Vagina (tissue), 2 donors: ENCODE measurements at regions not wholly inside any gene's neighbourhood (a gene's known extent, or its start where the extent isn't known, plus 50 kb on each side); places are given as distances from the start of the nearest gene placed in this dataset.

ENCODE experiments used
- CTCF ChIP-seq, 3 experiments: fragments of 450-650 bp in 2 of 3; fragments of 200-600 bp in 1 of 3; sonication (generic) in 1 of 3; IDR thresholded peaks; one replicate each; pipeline ENCODE4 v1.5.1; 2017 to 2019; ENCODE audit warnings: antibody characterized with exemption in 3 of 3, mild to moderate bottlenecking in 2 of 3, moderate library complexity in 2 of 3
- POLR2A ChIP-seq, 2 donors: fragments of 450-650 bp; IDR thresholded peaks; one replicate each; pipeline ENCODE4 v1.6.1; 2017; ENCODE audit warnings: antibody characterized with exemption in 2 of 2, mild to moderate bottlenecking in 2 of 2, moderate library complexity in 2 of 2

- no peak for TF ChIP-seq CTCF (IDR thresholded peaks at IDR 0.05)
- no peak for TF ChIP-seq POLR2A (IDR thresholded peaks at IDR 0.05)
Measured at GRCh38 chr5:2238732-2239131, 356.0 kb upstream of the IRX4 start.
